ENCODE measurements at regions not wholly inside any gene's neighbourhood (a gene's known extent, or its start where the extent isn't known, plus 50 kb on each side); places are given as distances from the start of the nearest gene placed in this dataset.
"Not testable (repeated sequence)": the region's sequence is repeated elsewhere in the genome, so short reads cannot be mapped to it uniquely, and the experiment has no call there.

GRCh38 chr20:29567671-29568070 lies 1689.8 kb upstream of the DEFB115 start:
- H3K4me1 ChIP-seq (ENCODE audit: control insufficient read depth in 1 of 2, insufficient read depth in 2 of 2, low read depth in 1 of 2, low read length in 1 of 2); POLR2A ChIA-PET; H3K4me2 ChIP-seq; CTCF ChIA-PET; H3K9ac ChIP-seq; H3K4me3 ChIP-seq (ENCODE audit: low read depth in 2 of 2, low read length in 1 of 2); H3K9me2 ChIP-seq; H4K20me1 ChIP-seq (ENCODE audit: insufficient read depth); H3K9me3 ChIP-seq; H2AFZ ChIP-seq (ENCODE audit: low read depth); H3K27ac ChIP-seq (ENCODE audit: low read depth in 2 of 2, low read length in 1 of 2); H3K79me2 ChIP-seq (ENCODE audit: insufficient read depth); H3F3A ChIP-seq (replicated peaks; ENCODE audit: insufficient read depth); DNase-seq; H3K27me3 ChIP-seq (ENCODE audit: insufficient read depth); H3K36me3 ChIP-seq (replicated peaks in 1 of 2; ENCODE audit: control insufficient read depth in 1 of 2, insufficient read depth in 2 of 2, low read length in 1 of 2): not testable (repeated sequence)
- WGBS (ENCODE audit: low lambda C conversion rate): 15% methylated on average over 23 of the region's 23 CpGs

- H4K20me1 ChIP-seq (ENCODE audit: insufficient read depth); H3K4me3 ChIP-seq (ENCODE audit: low read depth in 2 of 2, low read length in 1 of 2); H3K27me3 ChIP-seq (ENCODE audit: insufficient read depth); H3K4me2 ChIP-seq; H3K9ac ChIP-seq; H3K79me2 ChIP-seq (ENCODE audit: insufficient read depth); H3K36me3 ChIP-seq (replicated peaks in 1 of 2; ENCODE audit: control insufficient read depth in 1 of 2, insufficient read depth in 2 of 2, low read length in 1 of 2); H3K9me3 ChIP-seq; H2AFZ ChIP-seq (ENCODE audit: low read depth); H3K9me2 ChIP-seq; DNase-seq; H3K4me1 ChIP-seq (ENCODE audit: control insufficient read depth in 1 of 2, insufficient read depth in 2 of 2, low read depth in 1 of 2, low read length in 1 of 2); POLR2A ChIA-PET; H3F3A ChIP-seq (replicated peaks; ENCODE audit: insufficient read depth); H3K27ac ChIP-seq (ENCODE audit: low read depth in 2 of 2, low read length in 1 of 2); CTCF ChIA-PET: not testable (repeated sequence)
- 0% methylated on average over 4 of the region's 5 CpGs for whole genome bisulfite sequencing (ENCODE audit: low lambda C conversion rate)
These were observed 1687.3 kb upstream of the DEFB115 start for GRCh38 chr20:29570126-29570525.

GRCh38 chr20:29589530-29589929 lies 1667.9 kb upstream of the DEFB115 start:
- H2AFZ ChIP-seq (ENCODE audit: low read depth); H3K27me3 ChIP-seq (ENCODE audit: insufficient read depth); H3K4me2 ChIP-seq; H3K9ac ChIP-seq; H3K4me3 ChIP-seq (ENCODE audit: low read depth in 2 of 2, low read length in 1 of 2); H3K27ac ChIP-seq (ENCODE audit: low read depth in 2 of 2, low read length in 1 of 2); H3K9me3 ChIP-seq; H3K9me2 ChIP-seq; H3K79me2 ChIP-seq (ENCODE audit: insufficient read depth); H3F3A ChIP-seq (replicated peaks; ENCODE audit: insufficient read depth); CTCF ChIA-PET; DNase-seq; H3K36me3 ChIP-seq (replicated peaks in 1 of 2; ENCODE audit: control insufficient read depth in 1 of 2, insufficient read depth in 2 of 2, low read length in 1 of 2); H4K20me1 ChIP-seq (ENCODE audit: insufficient read depth); H3K4me1 ChIP-seq (ENCODE audit: control insufficient read depth in 1 of 2, insufficient read depth in 2 of 2, low read depth in 1 of 2, low read length in 1 of 2): not testable (repeated sequence)
- POLR2A ChIA-PET: interaction anchor here (0.6 kb wide), 1 partner anchor 1985 kb away, joined by 3 read pairs; no protein-coding TSS in a partner anchor
- 31% methylated on average over 2 of the region's 2 CpGs for WGBS (ENCODE audit: low lambda C conversion rate)

GRCh38 chr20:29604163-29604562 lies 1653.3 kb upstream of the DEFB115 start:
- H4K20me1 ChIP-seq (ENCODE audit: insufficient read depth); H3K36me3 ChIP-seq (replicated peaks in 1 of 2; ENCODE audit: control insufficient read depth in 1 of 2, insufficient read depth in 2 of 2, low read length in 1 of 2); H3K9ac ChIP-seq; H3K9me2 ChIP-seq; CTCF ChIA-PET; H3F3A ChIP-seq (replicated peaks; ENCODE audit: insufficient read depth); H3K4me2 ChIP-seq; H3K27me3 ChIP-seq (ENCODE audit: insufficient read depth); H3K79me2 ChIP-seq (ENCODE audit: insufficient read depth); DNase-seq; POLR2A ChIA-PET; H3K4me1 ChIP-seq (ENCODE audit: control insufficient read depth in 1 of 2, insufficient read depth in 2 of 2, low read depth in 1 of 2, low read length in 1 of 2); H3K27ac ChIP-seq (ENCODE audit: low read depth in 2 of 2, low read length in 1 of 2); H3K9me3 ChIP-seq; H3K4me3 ChIP-seq (ENCODE audit: low read depth in 2 of 2, low read length in 1 of 2); H2AFZ ChIP-seq (ENCODE audit: low read depth): not testable (repeated sequence)
- WGBS (ENCODE audit: low lambda C conversion rate): 0% methylated on average over 1 of the region's 1 CpG

GRCh38 chr20:29606171-29606570 lies 1651.3 kb upstream of the DEFB115 start:
- H3F3A ChIP-seq (replicated peaks; ENCODE audit: insufficient read depth); H3K9me2 ChIP-seq; H3K27ac ChIP-seq (ENCODE audit: low read depth in 2 of 2, low read length in 1 of 2); H3K9me3 ChIP-seq; POLR2A ChIA-PET; H3K36me3 ChIP-seq (replicated peaks in 1 of 2; ENCODE audit: control insufficient read depth in 1 of 2, insufficient read depth in 2 of 2, low read length in 1 of 2); H3K4me3 ChIP-seq (ENCODE audit: low read depth in 2 of 2, low read length in 1 of 2); DNase-seq; H2AFZ ChIP-seq (ENCODE audit: low read depth); H3K9ac ChIP-seq; H3K4me1 ChIP-seq (ENCODE audit: control insufficient read depth in 1 of 2, insufficient read depth in 2 of 2, low read depth in 1 of 2, low read length in 1 of 2); H3K27me3 ChIP-seq (ENCODE audit: insufficient read depth); H3K79me2 ChIP-seq (ENCODE audit: insufficient read depth); CTCF ChIA-PET; H4K20me1 ChIP-seq (ENCODE audit: insufficient read depth); H3K4me2 ChIP-seq: not testable (repeated sequence)
- 1% methylated on average over 3 of the region's 3 CpGs for WGBS (ENCODE audit: low lambda C conversion rate)

- H2AFZ ChIP-seq (ENCODE audit: low read depth); H3K4me2 ChIP-seq; H3K27ac ChIP-seq (ENCODE audit: low read depth in 2 of 2, low read length in 1 of 2); H3K4me3 ChIP-seq (ENCODE audit: low read depth in 2 of 2, low read length in 1 of 2); H3K79me2 ChIP-seq (ENCODE audit: insufficient read depth); H3F3A ChIP-seq (replicated peaks; ENCODE audit: insufficient read depth); H4K20me1 ChIP-seq (ENCODE audit: insufficient read depth); H3K9ac ChIP-seq; CTCF ChIA-PET; H3K9me2 ChIP-seq; DNase-seq; H3K36me3 ChIP-seq (replicated peaks in 1 of 2; ENCODE audit: control insufficient read depth in 1 of 2, insufficient read depth in 2 of 2, low read length in 1 of 2); H3K9me3 ChIP-seq; H3K4me1 ChIP-seq (ENCODE audit: control insufficient read depth in 1 of 2, insufficient read depth in 2 of 2, low read depth in 1 of 2, low read length in 1 of 2); POLR2A ChIA-PET; H3K27me3 ChIP-seq (ENCODE audit: insufficient read depth): not testable (repeated sequence)
- 17% methylated on average over 1 of the region's 1 CpG for WGBS (ENCODE audit: low lambda C conversion rate)
These were observed 1628.1 kb upstream of the DEFB115 start for GRCh38 chr20:29629395-29629794.
